Lower leg skin (tissue), 3 donors: ENCODE measurements at regions not wholly inside any gene's neighbourhood (a gene's known extent, or its start where the extent isn't known, plus 50 kb on each side); places are given as distances from the start of the nearest gene placed in this dataset.

Experiments used
- POLR2A ChIP-seq, 2 donors: fragments of 450-650 bp; IDR thresholded peaks; one replicate each; pipeline ENCODE4 v1.6.1; 2016 to 2017; ENCODE audit warnings: antibody characterized with exemption in 2 of 2, mild to moderate bottlenecking in 1 of 2, moderate library complexity in 1 of 2
- TF ChIP-seq, protein P1 (sequence below), 3 donors: fragments of 450-650 bp; IDR thresholded peaks; one replicate each; pipeline ENCODE4 v1.5.1; 2016; ENCODE audit warnings: antibody characterized with exemption in 3 of 3, mild to moderate bottlenecking in 3 of 3, moderate library complexity in 2 of 3

DNA sequence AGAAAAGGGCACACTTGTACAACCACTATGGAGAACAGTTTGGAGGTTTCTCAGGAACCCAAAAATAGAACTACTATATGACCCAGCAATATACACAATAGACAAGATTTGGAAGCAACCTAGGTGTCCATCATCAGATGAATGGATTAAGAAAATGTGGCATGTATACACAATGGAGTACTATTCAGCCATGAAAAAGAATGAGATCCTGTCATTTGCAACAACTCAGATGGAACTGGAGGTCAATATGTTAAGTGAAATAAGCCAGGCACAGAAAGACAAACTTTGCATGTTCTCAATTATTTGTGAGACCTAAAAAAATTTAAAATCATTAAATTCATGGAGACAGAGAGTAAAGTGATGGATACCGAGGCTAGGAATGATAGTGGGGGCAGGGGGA, 118.8 kb downstream of the ZNF467 start:
- TF ChIP-seq, protein P1, sequence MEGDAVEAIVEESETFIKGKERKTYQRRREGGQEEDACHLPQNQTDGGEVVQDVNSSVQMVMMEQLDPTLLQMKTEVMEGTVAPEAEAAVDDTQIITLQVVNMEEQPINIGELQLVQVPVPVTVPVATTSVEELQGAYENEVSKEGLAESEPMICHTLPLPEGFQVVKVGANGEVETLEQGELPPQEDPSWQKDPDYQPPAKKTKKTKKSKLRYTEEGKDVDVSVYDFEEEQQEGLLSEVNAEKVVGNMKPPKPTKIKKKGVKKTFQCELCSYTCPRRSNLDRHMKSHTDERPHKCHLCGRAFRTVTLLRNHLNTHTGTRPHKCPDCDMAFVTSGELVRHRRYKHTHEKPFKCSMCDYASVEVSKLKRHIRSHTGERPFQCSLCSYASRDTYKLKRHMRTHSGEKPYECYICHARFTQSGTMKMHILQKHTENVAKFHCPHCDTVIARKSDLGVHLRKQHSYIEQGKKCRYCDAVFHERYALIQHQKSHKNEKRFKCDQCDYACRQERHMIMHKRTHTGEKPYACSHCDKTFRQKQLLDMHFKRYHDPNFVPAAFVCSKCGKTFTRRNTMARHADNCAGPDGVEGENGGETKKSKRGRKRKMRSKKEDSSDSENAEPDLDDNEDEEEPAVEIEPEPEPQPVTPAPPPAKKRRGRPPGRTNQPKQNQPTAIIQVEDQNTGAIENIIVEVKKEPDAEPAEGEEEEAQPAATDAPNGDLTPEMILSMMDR (IDR thresholded peaks at IDR 0.05), result no peak
- TF ChIP-seq POLR2A (IDR thresholded peaks at IDR 0.05), result no peak
